Stimulated activated CD4-positive, alpha-beta T cell treated with anti-CD3 and anti-CD28 coated beads, Interleukin-2, amount 100 ng/mL, for 4 hours (primary cell): ENCODE measurements at regions not wholly inside any gene's neighbourhood (a gene's known extent, or its start where the extent isn't known, plus 50 kb on each side); places are given as distances from the start of the nearest gene placed in this dataset.

Source experiments
- DNase-seq: peaks from one replicate; pipeline ENCODE4 v3.0.0-alpha.2; 2020; ENCODE audit warnings: low read depth

GRCh38 chr12:124365726-124366430 is 71.0 kb downstream of the RFLNA start:
- no peak for DNase-seq
